ENCODE measurements at regions not wholly inside any gene's neighbourhood (a gene's known extent, or its start where the extent isn't known, plus 50 kb on each side); places are given as distances from the start of the nearest gene placed in this dataset.
A peak's percentile ranks its signal among the peaks of the same experiment; 100 is the strongest.

- Histone ChIP-seq H3K27me3 (no peaks in the 10 kb centered on the region), H3K36me3 (ENCODE audit: low read depth, missing control alignments) (no peaks in the 10 kb centered on the region), H3K27ac (no peak overlapping the region), H3K4me3 (no peak overlapping the region), H3K4me1 (no peaks in the 10 kb centered on the region), H3K9me3 (no peaks in the 10 kb centered on the region)
- WGBS, 2 donors: 62 to 67% methylated on average over 2 of the region's 2 CpGs
- intact Hi-C loops (cut with DNase I; ENCODE audit: low total_unique reads): no loop called here
- DNase-seq: no peak
- TF ChIP-seq POLR2A (IDR thresholded peaks at IDR 0.05): no peak
- TF ChIP-seq CTCF (IDR thresholded peaks at IDR 0.05): no peak
Measured at GRCh38 chrX:27889878-27890277, 82.1 kb downstream of the MAGEB10 start.

- no peaks in the 10 kb centered on the region for H3K27me3 ChIP-seq
- DNase-seq: peak; percentile 12
- TF ChIP-seq POLR2A (IDR thresholded peaks at IDR 0.05) (no peak), CTCF (IDR thresholded peaks at IDR 0.05) (no peak)
- no peak overlapping the region for H3K4me3 ChIP-seq
- H3K27ac ChIP-seq: no peak overlapping the region
- no peaks in the 10 kb centered on the region for H3K4me1 ChIP-seq
- 73 to 75% methylated on average over 5 of the region's 5 CpGs for WGBS, 2 donors
- intact Hi-C loops (cut with DNase I; ENCODE audit: low total_unique reads): no loop called here
- no peaks in the 10 kb centered on the region for H3K36me3 ChIP-seq (ENCODE audit: low read depth, missing control alignments)
- H3K9me3 ChIP-seq: no peaks in the 10 kb centered on the region
Measured at GRCh38 chrX:27884654-27885053, 76.9 kb downstream of the MAGEB10 start.

GRCh38 chrX:27883468-27884092, 75.8 kb downstream of the MAGEB10 start:
- Histone ChIP-seq H3K9me3 (no peaks in the 10 kb centered on the region), H3K27ac (no peak overlapping the region), H3K36me3 (ENCODE audit: low read depth, missing control alignments) (no peaks in the 10 kb centered on the region), H3K27me3 (no peaks in the 10 kb centered on the region), H3K4me3 (no peak overlapping the region), H3K4me1 (no peaks in the 10 kb centered on the region)
- DNase-seq: no peak
- intact Hi-C loops (cut with DNase I; ENCODE audit: low total_unique reads): no loop called here
- 61% methylated on average over 3 of the region's 3 CpGs for WGBS, 2 donors
- TF ChIP-seq CTCF (IDR thresholded peaks at IDR 0.05) (no peak), POLR2A (IDR thresholded peaks at IDR 0.05) (no peak)

- no peaks in the 10 kb centered on the region for H3K9me3 ChIP-seq
- intact Hi-C loops (cut with DNase I; ENCODE audit: low total_unique reads): no loop called here
- H3K27ac ChIP-seq: no peak overlapping the region
- no peak for DNase-seq
- no peaks in the 10 kb centered on the region for H3K27me3 ChIP-seq
- H3K36me3 ChIP-seq (ENCODE audit: low read depth, missing control alignments): no peaks in the 10 kb centered on the region
- 90% methylated on average over 1 of the region's 1 CpG; no CpG with 5 or more reads in 1 of the 2 donors for WGBS, 2 donors
- H3K4me3 ChIP-seq: no peak overlapping the region
- no peak for TF ChIP-seq POLR2A (IDR thresholded peaks at IDR 0.05)
- no peak for TF ChIP-seq CTCF (IDR thresholded peaks at IDR 0.05)
- no peaks in the 10 kb centered on the region for H3K4me1 ChIP-seq
Measured at GRCh38 chrX:27882695-27883094, 74.9 kb downstream of the MAGEB10 start.

GRCh38 chrX:27878862-27879261, 71.1 kb downstream of the MAGEB10 start:
- no peak for DNase-seq
- H3K4me3 ChIP-seq: no peak overlapping the region
- no peaks in the 10 kb centered on the region for H3K4me1 ChIP-seq
- no peaks in the 10 kb centered on the region for H3K36me3 ChIP-seq (ENCODE audit: low read depth, missing control alignments)
- no peak overlapping the region for H3K27ac ChIP-seq
- TF ChIP-seq CTCF (IDR thresholded peaks at IDR 0.05): no peak
- TF ChIP-seq POLR2A (IDR thresholded peaks at IDR 0.05): no peak
- WGBS, 2 donors: 64 to 95% methylated on average over 1 of the region's 1 CpG
- no peaks in the 10 kb centered on the region for H3K9me3 ChIP-seq
- no peaks in the 10 kb centered on the region for H3K27me3 ChIP-seq
- intact Hi-C loops (cut with DNase I; ENCODE audit: low total_unique reads): no loop called here

Measured in testis (tissue), 2 donors.